H1 (cell line): ENCODE measurements at regions not wholly inside any gene's neighbourhood (a gene's known extent, or its start where the extent isn't known, plus 50 kb on each side); places are given as distances from the start of the nearest gene placed in this dataset.
A peak's percentile ranks its signal among the peaks of the same experiment; 100 is the strongest.

Experiments
- CTCF ChIA-PET: fragments of 300-600 bp; sonication (Branson Sonifier 250); formaldehyde crosslinking; loops from one replicate; lab custom pipeline; 2021; ENCODE audit not compliant: partially characterized antibody; lab: Charles Lee
- POLR2A ChIA-PET: fragments of 300-600 bp; sonication (Branson Sonifier 250); formaldehyde crosslinking; loops from one replicate; lab custom pipeline; 2021; ENCODE audit warnings: inconsistent platforms; ENCODE audit not compliant: partially characterized antibody; lab: Charles Lee
- DNase-seq, 2 experiments: peaks; one replicate each; pipeline versions ENCODE4 v3.0.0 to v3.0.0-alpha.2; 2010 to 2022; ENCODE audit warnings: low spot score in 2 of 2, low read depth in 1 of 2, mixed read lengths in 1 of 2
- FAIRE-seq: peaks from 2 replicates; lab custom pipeline; 2011; peaks lifted over from hg19 to GRCh38; lab: Jason Lieb, UNC
- H2AFZ ChIP-seq: 2 replicates; pipeline ENCODE4 v1.8.1; 2012; ENCODE audit warnings: low read length, inconsistent platforms
- H2AK5ac ChIP-seq: 2 replicates; pipeline ENCODE4 v1.6.1; 2013; ENCODE audit warnings: low read depth, low read length
- H2BK120ac ChIP-seq: replicated peaks from 2 replicates; pipeline ENCODE3; 2013; ENCODE audit warnings: low read depth, low read length, inconsistent platforms
- H2BK12ac ChIP-seq: 2 replicates; pipeline ENCODE4 v1.6.1; 2013; ENCODE audit warnings: low read depth, low read length
- H2BK15ac ChIP-seq: 2 replicates; pipeline ENCODE4 v1.6.1; 2013; ENCODE audit warnings: low read length
- H2BK20ac ChIP-seq: 2 replicates; pipeline ENCODE4 v1.6.1; 2013; ENCODE audit warnings: low read length
- H2BK5ac ChIP-seq: 2 replicates; pipeline ENCODE4 v1.6.1; 2013; ENCODE audit warnings: low read depth, low read length
- H3K14ac ChIP-seq: 2 replicates; pipeline ENCODE4 v1.6.1; 2013; ENCODE audit warnings: inconsistent platforms; ENCODE audit not compliant: insufficient read length
- H3K18ac ChIP-seq: 2 replicates; pipeline ENCODE4 v1.6.1; 2013; ENCODE audit warnings: low read length; ENCODE audit errors: extremely low read depth
- H3K23ac ChIP-seq: 2 replicates; pipeline ENCODE4 v1.6.1; 2013; ENCODE audit warnings: inconsistent platforms; ENCODE audit not compliant: insufficient read length
- H3K23me2 ChIP-seq: 2 replicates; pipeline ENCODE4 v1.6.1; 2013; ENCODE audit warnings: low read depth, low read length
- H3K27ac ChIP-seq: 2 replicates; pipeline ENCODE4 v1.6.1; 2011; ENCODE audit warnings: low read depth, low read length, inconsistent platforms
- H3K27me3 ChIP-seq, 4 experiments: replicated peaks in 1 of 4; 1 replicate in 1 of 4; 2 replicates in 3 of 4; pipeline versions ENCODE4 v1.6.1 to v1.8.1; 2011 to 2013; ENCODE audit warnings: low read length in 3 of 4, mild to moderate bottlenecking in 3 of 4, inconsistent platforms in 2 of 4, mixed read lengths in 2 of 4, moderate library complexity in 1 of 4; ENCODE audit not compliant: control insufficient read depth in 3 of 4, insufficient read depth in 3 of 4; ENCODE audit errors: extremely low read depth in 1 of 4
- H3K36me3 ChIP-seq, 4 experiments: 2 replicates each; pipeline versions ENCODE4 v1.6.1 to v1.8.1; 2011 to 2013; ENCODE audit warnings: mild to moderate bottlenecking in 4 of 4, low read length in 3 of 4, moderate library complexity in 2 of 4, control low read depth in 1 of 4, inconsistent platforms in 1 of 4; ENCODE audit not compliant: insufficient read depth in 4 of 4, control insufficient read depth in 2 of 4
- H3K4ac ChIP-seq: replicated peaks from 2 replicates; pipeline ENCODE3; 2013; ENCODE audit warnings: low read length, low read depth, mixed read lengths, inconsistent platforms; ENCODE audit not compliant: insufficient read length
- H3K4me1 ChIP-seq, 4 experiments: replicated peaks in 1 of 4; 1 replicate in 1 of 4; 2 replicates in 3 of 4; pipeline versions ENCODE4 v1.6.1 to v1.8.1; 2011 to 2013; ENCODE audit warnings: low read length in 3 of 4, inconsistent platforms in 2 of 4, mixed read lengths in 1 of 4; ENCODE audit not compliant: insufficient read depth in 4 of 4, control insufficient read depth in 3 of 4
- H3K4me2 ChIP-seq, 2 experiments: 2 replicates each; pipeline versions ENCODE4 v1.6.1 to v1.8.1; 2011 to 2013; ENCODE audit warnings: low read depth in 2 of 2, low read length in 2 of 2, control low read depth in 1 of 2, inconsistent platforms in 1 of 2, mild to moderate bottlenecking in 1 of 2; ENCODE audit not compliant: insufficient read depth in 1 of 2
- H3K4me3 ChIP-seq, 4 experiments: fragments of 200-600, 300-600 bp in 1 of 4; sonication (generic), shearing (Covaris generic), sonication (Bioruptor Twin) in 1 of 4; 2 replicates each; pipeline versions ENCODE4 v1.5.1 to v1.8.1; 2011 to 2016; ENCODE audit warnings: low read length in 4 of 4, low read depth in 3 of 4, control low read depth in 2 of 4, inconsistent platforms in 2 of 4, mild to moderate bottlenecking in 2 of 4, mixed read lengths in 1 of 4, moderate library complexity in 1 of 4; ENCODE audit not compliant: insufficient read depth in 2 of 4; ENCODE audit errors: extremely low read depth in 1 of 4
- H3K56ac ChIP-seq: replicated peaks from 2 replicates; pipeline ENCODE3; 2013; ENCODE audit warnings: low read depth, mild to moderate bottlenecking, mixed read lengths, low read length, inconsistent platforms; ENCODE audit not compliant: insufficient read length
- H3K79me1 ChIP-seq: 2 replicates; pipeline ENCODE4 v1.6.1; 2013; ENCODE audit warnings: low read depth, low read length, control low read depth
- H3K79me2 ChIP-seq, 2 experiments: 2 replicates each; pipeline versions ENCODE4 v1.6.1 to v1.8.1; 2012 to 2013; ENCODE audit warnings: low read length in 2 of 2, mild to moderate bottlenecking in 2 of 2, inconsistent platforms in 1 of 2; ENCODE audit not compliant: insufficient read depth in 2 of 2, control insufficient read depth in 1 of 2
- H3K9ac ChIP-seq, 4 experiments: replicated peaks in 1 of 4; 1 replicate in 1 of 4; 2 replicates in 3 of 4; pipeline versions ENCODE4 v1.6.1 to v1.8.1; 2011 to 2013; ENCODE audit warnings: low read depth in 3 of 4, low read length in 3 of 4, control low read depth in 2 of 4, mild to moderate bottlenecking in 2 of 4, moderate library complexity in 2 of 4, inconsistent platforms in 1 of 4; ENCODE audit errors: extremely low read depth in 1 of 4
- H3K9me3 ChIP-seq, 2 experiments: 2 replicates each; pipeline versions ENCODE4 v1.6.1 to v1.8.1; 2012 to 2013; ENCODE audit warnings: mild to moderate bottlenecking in 2 of 2, moderate library complexity in 2 of 2, control low read depth in 1 of 2, inconsistent platforms in 1 of 2, low read depth in 1 of 2, low read length in 1 of 2, mixed read lengths in 1 of 2; ENCODE audit not compliant: insufficient read depth in 2 of 2
- H4K20me1 ChIP-seq, 2 experiments: replicated peaks in 1 of 2; 2 replicates each; pipeline versions ENCODE3 to v1.8.1; 2011 to 2013; ENCODE audit warnings: inconsistent platforms in 2 of 2, low read length in 2 of 2, mild to moderate bottlenecking in 1 of 2; ENCODE audit not compliant: insufficient read depth in 2 of 2, control insufficient read depth in 1 of 2
- H4K5ac ChIP-seq: 2 replicates; pipeline ENCODE4 v1.6.1; 2013; ENCODE audit warnings: low read length, low read depth, mixed read lengths, inconsistent platforms; ENCODE audit not compliant: insufficient read length
- H4K8ac ChIP-seq: 2 replicates; pipeline ENCODE4 v1.8.0; 2013; ENCODE audit warnings: mild to moderate bottlenecking, moderate library complexity, low read length, inconsistent platforms; ENCODE audit not compliant: insufficient read depth; ENCODE audit errors: extremely low read depth
- H4K91ac ChIP-seq: replicated peaks from 2 replicates; pipeline ENCODE3; 2013; ENCODE audit warnings: low read length, mixed read lengths, inconsistent platforms; ENCODE audit not compliant: insufficient read length
- KDM5A ChIP-seq: fragments of 200-600 bp; IDR thresholded peaks from 2 replicates; pipeline ENCODE4 v1.7.1; 2012; ENCODE audit warnings: mild to moderate bottlenecking, low read length, inconsistent platforms, mixed read lengths
- SP2 ChIP-seq: IDR thresholded peaks from 2 replicates; pipeline ENCODE4 v1.6.1; 2012; ENCODE audit warnings: mild to moderate bottlenecking, low read length, inconsistent platforms
- YY1 ChIP-seq: IDR thresholded peaks from 2 replicates; pipeline ENCODE4 v1.6.1; 2011; ENCODE audit warnings: low read depth, mild to moderate bottlenecking, low read length
- WGBS, 2 experiments: shearing (Covaris generic) in 1 of 2; methylation state at CpG; one replicate each; pipeline versions ENCODE4 v1.1.6 to v1.1.7; 2013 to 2015; ENCODE audit warnings: low lambda C conversion rate in 2 of 2, mixed read lengths in 2 of 2, inconsistent platforms in 1 of 2, low coverage in 1 of 2, missing lambda C conversion rate in 1 of 2; ENCODE audit not compliant: insufficient replicate concordance in 2 of 2, insufficient coverage in 1 of 2, insufficient read length in 1 of 2; ENCODE audit errors: extremely low coverage in 1 of 2, missing lambda C conversion rate in 1 of 2; 5-methylcytosine and 5-hydroxymethylcytosine counted together

DNA sequence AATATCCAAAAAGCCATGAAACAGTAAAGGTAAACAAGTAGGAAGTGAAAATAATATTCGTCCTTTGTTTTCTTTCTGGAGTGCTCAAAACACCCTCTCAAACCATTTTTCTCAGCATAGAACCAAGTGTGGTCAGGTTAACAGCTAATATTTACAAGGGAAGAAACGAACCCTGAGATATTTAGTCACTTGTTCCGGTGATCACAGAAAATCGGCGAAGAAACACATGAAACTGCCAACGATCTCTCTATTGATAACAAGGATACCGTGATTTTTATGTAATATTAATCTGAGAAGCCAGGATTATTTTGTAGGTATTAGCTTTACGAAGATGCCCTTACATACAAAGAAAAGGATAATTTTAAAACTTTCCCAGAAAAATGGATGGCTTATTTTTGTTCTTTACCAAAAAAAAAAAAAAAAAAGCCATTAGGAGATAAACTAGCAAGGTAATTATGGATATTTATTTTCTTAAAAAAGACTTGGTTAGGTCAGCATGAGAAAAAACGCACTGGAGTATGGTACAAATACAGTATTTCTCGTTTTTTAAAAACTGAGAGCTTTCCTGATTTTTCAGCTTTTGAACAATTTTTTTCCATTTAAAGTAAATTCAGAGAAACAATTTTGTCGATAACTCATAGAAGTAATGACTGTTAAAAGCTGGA is 107.3 kb upstream of the HNRNPU start:
- CTCF ChIA-PET: no interaction called here
- no peak overlapping the region for H2BK15ac ChIP-seq
- peak overlapping the region; percentile 73 to 80 for H3K4me2 ChIP-seq
- DNase-seq: no peak
- no peak overlapping the region for H4K91ac ChIP-seq
- POLR2A ChIA-PET: interaction anchor here (0.7 to 7.1 kb wide), 13 partner anchors 8 to 137 kb away, joined by 3 to 139 read pairs (median 5); partner anchors contain the start of genes COX20 and HNRNPU
- no peak overlapping the region for H4K8ac ChIP-seq
- peaks cover 0 to 18% of the 10 kb centered on the region in 2 experiments; a peak in 2 of 4 replicates for H3K79me2 ChIP-seq
- H3K14ac ChIP-seq: no peak overlapping the region
- H3K56ac ChIP-seq: peak overlapping the region; percentile 74
- H3K27ac ChIP-seq: peak overlapping the region; percentile 99
- WGBS, 2 experiments: 32% methylated on average over 11 of the region's 11 CpGs; no CpG with 5 or more reads in 1 of the 2 experiments
- no peaks in the 10 kb centered on the region for H3K79me1 ChIP-seq
- no peak for FAIRE-seq
- no peak overlapping the region for H2BK20ac ChIP-seq
- no peak overlapping the region for H3K23ac ChIP-seq
- H2BK5ac ChIP-seq: peak overlapping the region; percentile 98; the same call in 1 of the 2 replicates
- H3K4ac ChIP-seq: no peak overlapping the region
- peak overlapping the region; percentile 65 to 88 (median 76) for H3K4me3 ChIP-seq
- TF ChIP-seq KDM5A (no peak), YY1 (no peak), SP2 (no peak)
- no peak overlapping the region for H3K18ac ChIP-seq
- peaks cover 7% of the 10 kb centered on the region for H3K23me2 ChIP-seq
- H4K20me1 ChIP-seq: no peaks in the 10 kb centered on the region
- no peak overlapping the region for H2AK5ac ChIP-seq
- no peaks in the 10 kb centered on the region for H3K27me3 ChIP-seq
- peak overlapping the region; percentile 97 for H4K5ac ChIP-seq
- H3K9me3 ChIP-seq: no peaks in the 10 kb centered on the region
- no peak overlapping the region for H2AFZ ChIP-seq
- H3K4me1 ChIP-seq: peaks cover 3 to 9% (median 7%) of the 10 kb centered on the region in 4 experiments; a peak in 6 of 7 replicates
- peak overlapping the region; percentile 96 to 99 (median 97) for H3K9ac ChIP-seq
- no peaks in the 10 kb centered on the region; a peak in 1 of 8 replicates for H3K36me3 ChIP-seq
- H2BK12ac ChIP-seq: peak overlapping the region; percentile 56; the same call in 1 of the 2 replicates
- peak overlapping the region; percentile 94 for H2BK120ac ChIP-seq
